Trophoblast cell (in vitro differentiated cells and primary cell): ENCODE measurements at regions not wholly inside any gene's neighbourhood (a gene's known extent, or its start where the extent isn't known, plus 50 kb on each side); places are given as distances from the start of the nearest gene placed in this dataset.
"Not testable (repeated sequence)": the region's sequence is repeated elsewhere in the genome, so short reads cannot be mapped to it uniquely, and the experiment has no call there.

ENCODE experiments used
- DNase-seq, 2 donors: peaks; one replicate each; pipeline ENCODE4 v3.0.0-alpha.2; 2016
- H2AFZ ChIP-seq: 2 replicates; pipeline ENCODE4 v1.6.1; 2013; ENCODE audit warnings: low read length, moderate library complexity, mild to moderate bottlenecking; ENCODE audit not compliant: insufficient read depth, poor library complexity
- H2AK5ac ChIP-seq: 2 replicates; pipeline ENCODE4 v1.6.1; 2013; ENCODE audit warnings: mild to moderate bottlenecking, low read length
- H2BK120ac ChIP-seq: 2 replicates; pipeline ENCODE4 v1.6.1; 2013; ENCODE audit warnings: low read length, mild to moderate bottlenecking, moderate library complexity; ENCODE audit not compliant: insufficient read depth, poor library complexity
- H2BK12ac ChIP-seq: 2 replicates; pipeline ENCODE4 v1.6.1; 2013; ENCODE audit warnings: mild to moderate bottlenecking, low read length, moderate library complexity
- H2BK5ac ChIP-seq: 2 replicates; pipeline ENCODE4 v1.6.1; 2013; ENCODE audit warnings: low read length, low read depth, moderate library complexity, mild to moderate bottlenecking; ENCODE audit not compliant: poor library complexity
- H3K14ac ChIP-seq: 2 replicates; pipeline ENCODE4 v1.6.1; 2013; ENCODE audit warnings: mild to moderate bottlenecking, low read length
- H3K18ac ChIP-seq: 2 replicates; pipeline ENCODE4 v1.6.1; 2013; ENCODE audit warnings: mild to moderate bottlenecking, low read length
- H3K23ac ChIP-seq: 2 replicates; pipeline ENCODE4 v1.6.1; 2013; ENCODE audit warnings: low read length
- H3K27ac ChIP-seq: 2 replicates; pipeline ENCODE4 v1.5.1; 2013; ENCODE audit warnings: low read depth, mild to moderate bottlenecking, inconsistent platforms, low read length, moderate library complexity
- H3K27me3 ChIP-seq: 2 replicates; pipeline ENCODE4 v1.6.1; 2013; ENCODE audit warnings: inconsistent platforms, mild to moderate bottlenecking, low read length, moderate library complexity; ENCODE audit not compliant: insufficient read depth
- H3K36me3 ChIP-seq, 2 experiments: 1 replicate in 1 of 2; 2 replicates in 1 of 2; pipeline ENCODE4 v1.6.1; 2013; ENCODE audit warnings: low read length in 2 of 2, mild to moderate bottlenecking in 2 of 2, moderate library complexity in 1 of 2; ENCODE audit not compliant: insufficient read depth in 2 of 2, control insufficient read depth in 1 of 2
- H3K4ac ChIP-seq: 2 replicates; pipeline ENCODE4 v1.6.1; 2013; ENCODE audit warnings: low read depth, mild to moderate bottlenecking, low read length, moderate library complexity
- H3K4me1 ChIP-seq, 2 experiments: 1 replicate in 1 of 2; 2 replicates in 1 of 2; pipeline ENCODE4 v1.6.1; 2013; ENCODE audit warnings: low read length in 2 of 2, mild to moderate bottlenecking in 2 of 2, moderate library complexity in 1 of 2; ENCODE audit not compliant: insufficient read depth in 2 of 2, control insufficient read depth in 1 of 2
- H3K4me2 ChIP-seq: 2 replicates; pipeline ENCODE4 v1.6.1; 2013; ENCODE audit warnings: inconsistent platforms, mild to moderate bottlenecking, low read length, moderate library complexity
- H3K4me3 ChIP-seq: 2 replicates; pipeline ENCODE4 v1.5.1; 2013; ENCODE audit warnings: mild to moderate bottlenecking, low read depth, low read length, inconsistent platforms
- H3K79me1 ChIP-seq: one replicate; pipeline ENCODE4 v1.6.1; 2013; ENCODE audit warnings: low read length
- H3K79me2 ChIP-seq: 2 replicates; pipeline ENCODE4 v1.6.1; 2013; ENCODE audit warnings: low read length, mild to moderate bottlenecking; ENCODE audit not compliant: control insufficient read depth, insufficient read depth, poor library complexity
- H3K9ac ChIP-seq: 2 replicates; pipeline ENCODE4 v1.6.1; 2013; ENCODE audit warnings: mild to moderate bottlenecking, low read length
- H3K9me3 ChIP-seq: 2 replicates; pipeline ENCODE4 v1.6.1; 2013; ENCODE audit warnings: low read depth, mild to moderate bottlenecking, control low read depth, inconsistent platforms, low read length; ENCODE audit not compliant: insufficient read depth
- H4K12ac ChIP-seq: 2 replicates; pipeline ENCODE4 v1.6.1; 2013; ENCODE audit warnings: low read depth, mild to moderate bottlenecking, low read length, moderate library complexity
- H4K8ac ChIP-seq: 2 replicates; pipeline ENCODE4 v1.6.1; 2013; ENCODE audit warnings: low read depth, mild to moderate bottlenecking, low read length, moderate library complexity
- H4K91ac ChIP-seq: one replicate; pipeline ENCODE4 v1.6.1; 2013; ENCODE audit warnings: low read depth, mild to moderate bottlenecking, low read length, moderate library complexity
- WGBS: extraction: QIAGEN DNeasy Blood & Tissue Kit; methylation state at CpG from one replicate; pipeline ENCODE4 v1.1.7; 2013; ENCODE audit warnings: missing lambda C conversion rate; ENCODE audit not compliant: insufficient read length, insufficient coverage; ENCODE audit errors: extremely low coverage; 5-methylcytosine and 5-hydroxymethylcytosine counted together

- not testable (repeated sequence) for H2AK5ac ChIP-seq, H2AFZ ChIP-seq, H3K9ac ChIP-seq, H2BK120ac ChIP-seq, H4K8ac ChIP-seq, H4K91ac ChIP-seq, H3K4me3 ChIP-seq, H4K12ac ChIP-seq, H3K4me2 ChIP-seq, H3K27me3 ChIP-seq, H3K18ac ChIP-seq, H2BK12ac ChIP-seq, H2BK5ac ChIP-seq, H3K4ac ChIP-seq, H3K36me3 ChIP-seq, H3K9me3 ChIP-seq, H3K14ac ChIP-seq, H3K79me2 ChIP-seq, H3K23ac ChIP-seq
- peak overlapping the region; percentile 98 for H3K27ac ChIP-seq
- H3K4me1 ChIP-seq, result peaks cover 8 to 12% of the 10 kb centered on the region in 2 experiments
- no CpG with 5 or more reads among the region's 2 CpGs for WGBS
- DNase-seq, result peak; percentile 78 to 88
- H3K79me1 ChIP-seq, result peaks cover 28% of the 10 kb centered on the region
Observed at GRCh38 chr10:21351594-21351993, 173.9 kb downstream of the SKIDA1 start.

- no peaks in the 10 kb centered on the region for H3K27me3 ChIP-seq
- no peaks in the 10 kb centered on the region for H3K36me3 ChIP-seq
- H3K79me1 ChIP-seq, result peaks cover 20% of the 10 kb centered on the region
- peak overlapping the region; percentile 92 for H3K14ac ChIP-seq
- peaks cover 8 to 12% of the 10 kb centered on the region in 2 experiments for H3K4me1 ChIP-seq
- H3K4me2 ChIP-seq, result peak overlapping the region; percentile 16
- no peak for DNase-seq
- no CpG with 5 or more reads among the region's 3 CpGs for WGBS
- peak overlapping the region; percentile 17 for H3K23ac ChIP-seq
- H3K9ac ChIP-seq, result no peak overlapping the region
- peak overlapping the region; percentile 93 for H4K91ac ChIP-seq
- peak overlapping the region; percentile 95 for H2BK120ac ChIP-seq
- peak overlapping the region; percentile 98 for H3K27ac ChIP-seq
- H4K12ac ChIP-seq, result peak overlapping the region; percentile 58
- peak overlapping the region; percentile 95 for H4K8ac ChIP-seq
- H3K9me3 ChIP-seq, result no peaks in the 10 kb centered on the region
- peak overlapping the region; percentile 30 for H2AK5ac ChIP-seq
- H3K79me2 ChIP-seq, result peaks cover 3% of the 10 kb centered on the region
- H2BK12ac ChIP-seq, result peak overlapping the region; percentile 96
- peak overlapping the region; percentile 92 for H2BK5ac ChIP-seq
- no peak overlapping the region for H3K4ac ChIP-seq
- H3K4me3 ChIP-seq, result no peak overlapping the region
- H3K18ac ChIP-seq, result peak overlapping the region; percentile 80
- H2AFZ ChIP-seq, result peak overlapping the region; percentile 25
Observed at GRCh38 chr10:21349912-21350286, 175.6 kb downstream of the SKIDA1 start.

DNA sequence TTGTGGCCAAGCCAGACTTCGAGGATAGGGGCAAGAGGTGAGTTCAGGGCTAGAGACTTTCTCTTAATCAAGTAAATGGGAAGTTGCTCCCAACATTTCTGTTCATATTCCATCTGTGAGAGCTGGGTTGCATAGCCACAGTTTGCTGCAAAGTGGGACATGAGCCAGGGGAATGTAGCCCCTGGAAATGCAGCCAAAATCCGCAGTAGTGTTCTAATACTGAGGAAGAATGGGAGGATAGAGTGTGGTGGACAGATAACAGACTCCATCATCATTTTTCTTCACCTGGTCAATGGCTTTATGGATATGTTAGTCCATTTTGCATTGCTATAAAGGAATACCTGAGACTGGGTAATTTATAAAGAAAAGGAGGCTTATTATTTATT is 177.7 kb downstream of the SKIDA1 start:
- H3K4me3 ChIP-seq, result no peak overlapping the region
- H2BK5ac ChIP-seq, result no peak overlapping the region
- no peak overlapping the region for H2BK120ac ChIP-seq
- DNase-seq, result no peak
- H3K9me3 ChIP-seq, result no peaks in the 10 kb centered on the region
- peaks cover 22% of the 10 kb centered on the region for H3K79me1 ChIP-seq
- H3K36me3 ChIP-seq, result no peaks in the 10 kb centered on the region
- H3K4me2 ChIP-seq, result no peak overlapping the region
- H3K14ac ChIP-seq, result no peak overlapping the region
- peaks cover 8 to 12% of the 10 kb centered on the region in 2 experiments for H3K4me1 ChIP-seq
- no peak overlapping the region for H3K18ac ChIP-seq
- H3K4ac ChIP-seq, result no peak overlapping the region
- peaks cover 3% of the 10 kb centered on the region for H3K79me2 ChIP-seq
- WGBS, result no CpG with 5 or more reads among the region's 2 CpGs
- H3K9ac ChIP-seq, result no peak overlapping the region
- no peak overlapping the region for H2AK5ac ChIP-seq
- no peak overlapping the region for H4K8ac ChIP-seq
- no peak overlapping the region for H4K12ac ChIP-seq
- H2AFZ ChIP-seq, result no peak overlapping the region
- H4K91ac ChIP-seq, result no peak overlapping the region
- no peak overlapping the region for H3K23ac ChIP-seq
- no peaks in the 10 kb centered on the region for H3K27me3 ChIP-seq
- H2BK12ac ChIP-seq, result no peak overlapping the region
- no peak overlapping the region for H3K27ac ChIP-seq

- Histone ChIP-seq H3K79me1 (peaks cover 22% of the 10 kb centered on the region), H3K4me1 (peaks cover 6 to 9% of the 10 kb centered on the region in 2 experiments), H3K4ac (no peak overlapping the region), H2BK5ac (no peak overlapping the region), H3K27me3 (no peaks in the 10 kb centered on the region), H3K79me2 (peaks cover under 1% of the 10 kb centered on the region), H2BK12ac (peak overlapping the region; percentile 41), H2BK120ac (no peak overlapping the region), H2AFZ (no peak overlapping the region), H3K27ac (no peak overlapping the region), H4K12ac (no peak overlapping the region), H3K23ac (no peak overlapping the region), H3K4me2 (no peak overlapping the region), H3K18ac (no peak overlapping the region), H3K14ac (no peak overlapping the region), H3K9me3 (no peaks in the 10 kb centered on the region), H3K36me3 (no peaks in the 10 kb centered on the region), H3K9ac (no peak overlapping the region), H4K8ac (no peak overlapping the region), H4K91ac (peak overlapping the region; percentile 30), H3K4me3 (no peak overlapping the region), H2AK5ac (no peak overlapping the region)
- no CpG with 5 or more reads among the region's 7 CpGs for WGBS
- no peak for DNase-seq
Observed at GRCh38 chr10:21347043-21347784, 178.3 kb downstream of the SKIDA1 start.
